C4-2B (cell line): ENCODE measurements at regions not wholly inside any gene's neighbourhood (a gene's known extent, or its start where the extent isn't known, plus 50 kb on each side); places are given as distances from the start of the nearest gene placed in this dataset.

Source experiments
- H3K27ac ChIP-seq: fragments of 450-650 bp; 2 replicates; pipeline ENCODE4 v1.5.1; 2017
- ZFX ChIP-seq: fragments of 450-650 bp; IDR thresholded peaks from 2 replicates; pipeline ENCODE4 v1.6.1; 2017
- TF ChIP-seq, protein P1 (sequence below): fragments of 450-650 bp; conservative IDR thresholded peaks from 2 replicates; pipeline ENCODE4 v1.5.1; 2017; ENCODE audit warnings: mild to moderate bottlenecking

DNA sequence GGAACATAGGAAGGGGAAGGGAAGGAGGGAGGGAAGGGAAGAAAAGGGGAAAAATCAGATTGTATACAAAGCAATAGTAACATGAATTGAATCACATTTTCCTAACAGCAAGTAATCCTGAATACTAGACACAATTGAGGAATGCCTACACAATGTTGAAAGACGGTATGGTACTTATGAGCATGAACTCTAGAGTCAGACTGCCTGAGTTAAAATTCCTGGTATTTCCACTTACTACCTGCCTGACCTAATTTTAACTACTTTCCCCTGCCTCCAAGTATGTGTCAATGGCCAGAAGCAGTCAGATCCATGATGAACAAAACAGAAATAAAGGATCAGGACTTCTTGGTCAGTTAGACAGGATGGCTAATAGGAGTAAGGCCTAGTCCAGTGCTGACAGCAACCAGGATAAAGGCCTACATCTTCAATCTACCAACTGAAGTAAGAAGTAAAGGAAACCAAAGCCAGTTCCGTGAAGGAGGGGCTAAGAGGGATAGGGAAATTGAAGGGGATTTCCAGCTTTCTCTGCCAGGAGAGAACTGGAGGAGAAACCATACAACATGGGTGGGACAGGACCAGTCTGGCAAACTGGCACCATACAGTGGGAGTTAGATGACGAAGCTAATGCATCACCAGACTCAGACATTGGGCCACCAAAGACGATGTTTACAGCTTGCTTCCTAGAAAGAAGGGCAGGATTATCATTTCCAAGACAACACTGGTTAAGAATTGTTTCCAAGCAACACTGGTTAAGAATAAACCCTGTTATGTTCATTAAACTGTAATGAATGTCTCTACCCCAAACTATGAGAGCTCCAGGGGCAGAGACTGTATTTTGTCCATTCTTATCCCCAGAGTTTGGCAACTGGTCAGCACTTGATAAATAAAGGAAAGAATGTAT, 151.6 kb upstream of the UBE2E2 start:
- TF ChIP-seq, protein P1, sequence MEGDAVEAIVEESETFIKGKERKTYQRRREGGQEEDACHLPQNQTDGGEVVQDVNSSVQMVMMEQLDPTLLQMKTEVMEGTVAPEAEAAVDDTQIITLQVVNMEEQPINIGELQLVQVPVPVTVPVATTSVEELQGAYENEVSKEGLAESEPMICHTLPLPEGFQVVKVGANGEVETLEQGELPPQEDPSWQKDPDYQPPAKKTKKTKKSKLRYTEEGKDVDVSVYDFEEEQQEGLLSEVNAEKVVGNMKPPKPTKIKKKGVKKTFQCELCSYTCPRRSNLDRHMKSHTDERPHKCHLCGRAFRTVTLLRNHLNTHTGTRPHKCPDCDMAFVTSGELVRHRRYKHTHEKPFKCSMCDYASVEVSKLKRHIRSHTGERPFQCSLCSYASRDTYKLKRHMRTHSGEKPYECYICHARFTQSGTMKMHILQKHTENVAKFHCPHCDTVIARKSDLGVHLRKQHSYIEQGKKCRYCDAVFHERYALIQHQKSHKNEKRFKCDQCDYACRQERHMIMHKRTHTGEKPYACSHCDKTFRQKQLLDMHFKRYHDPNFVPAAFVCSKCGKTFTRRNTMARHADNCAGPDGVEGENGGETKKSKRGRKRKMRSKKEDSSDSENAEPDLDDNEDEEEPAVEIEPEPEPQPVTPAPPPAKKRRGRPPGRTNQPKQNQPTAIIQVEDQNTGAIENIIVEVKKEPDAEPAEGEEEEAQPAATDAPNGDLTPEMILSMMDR: no peak

DNA sequence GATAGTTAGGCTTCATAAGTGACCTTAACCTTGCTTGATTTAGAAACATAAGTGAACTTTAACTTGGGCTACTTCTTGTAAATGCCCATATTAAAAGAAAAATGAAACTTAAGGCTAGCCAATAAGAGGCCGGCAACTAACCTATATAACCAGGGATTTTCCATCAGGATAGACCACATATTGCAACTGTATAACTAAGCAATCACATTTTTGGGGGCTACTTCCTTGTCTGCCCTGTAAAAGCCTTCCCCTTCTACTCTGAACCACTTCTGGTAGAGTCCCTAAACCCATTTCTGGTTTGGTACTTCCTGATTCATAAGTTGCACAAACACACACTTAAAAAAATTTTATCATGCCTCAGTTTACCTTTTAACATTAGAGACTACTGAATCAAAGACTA, 150.9 kb upstream of the UBE2E2 start:
- H3K27ac ChIP-seq: no peak overlapping the region
- TF ChIP-seq, protein P1: no peak
- TF ChIP-seq ZFX: no peak

More for the DNA sequence above, 151.6 kb upstream of the UBE2E2 start:
- H3K27ac ChIP-seq: no peak overlapping the region

DNA sequence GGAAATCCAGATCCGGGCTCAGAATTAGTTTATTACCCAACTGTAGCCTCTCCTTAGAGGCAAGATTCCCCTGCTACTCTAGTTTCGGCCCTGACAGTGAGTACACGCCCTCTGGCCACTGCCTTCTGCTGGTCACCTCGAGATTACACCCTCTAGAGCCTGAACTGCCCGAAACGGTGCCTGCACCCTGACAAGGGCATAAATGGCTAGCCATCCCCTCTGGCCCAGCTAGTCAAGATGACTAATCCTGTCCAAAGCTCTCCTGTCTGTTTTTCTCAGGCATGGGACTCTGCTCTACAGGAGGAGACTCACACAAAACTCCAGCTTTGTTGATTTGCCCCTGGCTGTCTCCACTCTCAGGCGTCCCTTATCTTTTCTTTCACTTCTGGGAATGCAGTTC, 150.5 kb upstream of the UBE2E2 start:
- TF ChIP-seq, protein P1: no peak; the same call in 1 of the 2 replicates
- TF ChIP-seq ZFX: no peak
- H3K27ac ChIP-seq: no peak overlapping the region

DNA sequence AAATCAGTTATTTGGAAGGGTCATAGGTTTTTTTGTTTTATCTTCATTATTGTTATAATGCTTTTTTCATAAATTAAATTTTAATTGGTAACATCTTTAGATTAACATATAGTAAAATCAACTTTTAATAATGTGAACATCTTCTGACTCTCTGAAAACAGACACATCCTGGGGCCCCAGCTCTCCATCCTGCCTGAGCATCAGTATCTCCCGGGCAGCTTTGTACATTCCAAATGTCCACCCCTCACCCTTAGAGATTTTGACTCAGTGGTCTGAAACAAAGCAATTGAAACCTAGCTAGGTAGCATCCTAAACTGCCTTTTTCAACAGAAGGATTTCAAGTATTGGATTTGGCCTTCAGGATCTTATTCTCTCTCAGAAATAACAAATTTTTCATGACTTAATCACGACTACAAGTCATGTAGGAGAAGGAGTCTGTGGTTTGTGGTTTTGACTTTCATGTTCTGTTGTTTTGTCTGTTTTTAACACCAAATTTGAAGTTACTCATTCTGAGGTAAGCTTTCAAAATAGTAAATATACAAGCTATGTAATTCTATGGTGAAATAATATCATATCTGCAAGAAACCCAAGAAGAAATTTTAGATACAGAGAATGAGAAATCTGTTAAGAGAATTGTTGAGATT, 147.3 kb upstream of the UBE2E2 start:
- no peak overlapping the region for H3K27ac ChIP-seq
- no peak for TF ChIP-seq ZFX
- TF ChIP-seq, protein P1: no peak

DNA sequence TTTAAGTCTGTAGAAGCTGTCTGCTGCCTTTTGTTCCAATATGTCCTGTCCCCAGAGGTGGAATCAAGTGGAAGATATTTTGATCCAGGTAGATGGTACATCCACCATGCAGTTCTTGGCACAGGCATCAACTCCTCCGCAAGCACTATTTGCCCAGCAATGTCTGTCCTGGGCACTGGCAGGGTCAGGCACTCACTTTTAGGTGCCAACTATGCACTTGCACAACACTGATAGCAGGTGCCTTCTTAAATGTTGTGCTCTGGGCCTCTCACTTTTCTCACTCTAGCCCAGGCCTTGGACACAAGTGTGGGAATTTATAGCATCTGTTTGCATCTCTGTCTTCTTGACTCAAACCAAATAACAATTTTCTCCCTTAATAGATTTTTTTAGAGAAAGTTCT, 140.5 kb upstream of the UBE2E2 start:
- TF ChIP-seq, protein P1: no peak
- TF ChIP-seq ZFX: no peak
- H3K27ac ChIP-seq: no peak overlapping the region

DNA sequence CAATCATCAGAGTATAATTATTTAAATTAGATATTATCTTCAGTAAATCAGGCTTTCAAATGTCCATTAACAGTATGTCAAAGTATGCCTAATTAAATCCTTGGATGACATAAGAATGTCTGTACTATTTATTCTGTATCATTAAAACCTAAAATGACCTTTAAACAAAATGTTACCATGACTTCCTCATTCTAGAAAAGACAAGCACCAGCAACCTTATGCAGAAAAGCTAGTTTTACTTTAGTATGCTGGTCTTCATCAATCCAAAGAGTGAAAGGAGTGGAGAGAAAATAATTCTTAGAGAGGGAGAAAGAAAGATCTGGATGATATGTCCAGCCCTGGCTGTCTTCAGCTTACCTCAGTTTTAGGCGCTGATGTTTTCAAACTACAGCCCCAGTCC, 140.1 kb upstream of the UBE2E2 start:
- no peak overlapping the region for H3K27ac ChIP-seq
- TF ChIP-seq, protein P1: no peak
- no peak for TF ChIP-seq ZFX

DNA sequence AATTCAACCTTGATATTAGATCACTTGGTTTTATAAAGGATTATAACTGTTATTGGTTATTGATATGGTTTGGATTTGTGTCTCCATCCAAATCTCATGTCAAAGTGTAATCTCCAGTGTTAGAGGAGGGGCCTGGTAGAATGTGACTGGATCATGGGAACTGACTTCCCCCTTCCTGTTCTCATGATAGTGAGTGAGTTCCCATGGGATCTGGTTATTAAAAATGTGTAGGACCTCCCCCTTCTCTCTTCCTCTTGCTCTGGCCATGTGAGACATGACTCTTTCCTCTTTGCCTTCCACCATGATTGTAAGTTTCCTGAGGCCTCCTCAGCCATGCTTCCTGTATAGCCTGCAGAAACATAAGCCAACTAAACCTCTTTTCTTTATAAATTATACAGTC, 136.0 kb upstream of the UBE2E2 start:
- no peak overlapping the region for H3K27ac ChIP-seq
- TF ChIP-seq ZFX: no peak
